NB4 (cell line): ENCODE measurements at regions not wholly inside any gene's neighbourhood (a gene's known extent, or its start where the extent isn't known, plus 50 kb on each side); places are given as distances from the start of the nearest gene placed in this dataset.

Experiments used
- MAX ChIP-seq: IDR thresholded peaks from 2 replicates; pipeline ENCODE4 v1.6.1; 2011; ENCODE audit warnings: low read depth, low read length
- MYC ChIP-seq: IDR thresholded peaks from 2 replicates; pipeline ENCODE4 v1.6.1; 2011; ENCODE audit warnings: low read depth, low read length
- POLR2A ChIP-seq: IDR thresholded peaks from 2 replicates; pipeline ENCODE4 v1.6.1; 2011; ENCODE audit warnings: mild to moderate bottlenecking; ENCODE audit not compliant: insufficient read length; ENCODE audit errors: extremely low read depth
- TF ChIP-seq, protein P1 (sequence below): IDR thresholded peaks from one replicate; pipeline ENCODE4 v1.5.1; 2012; ENCODE audit warnings: low read depth, low read length

DNA sequence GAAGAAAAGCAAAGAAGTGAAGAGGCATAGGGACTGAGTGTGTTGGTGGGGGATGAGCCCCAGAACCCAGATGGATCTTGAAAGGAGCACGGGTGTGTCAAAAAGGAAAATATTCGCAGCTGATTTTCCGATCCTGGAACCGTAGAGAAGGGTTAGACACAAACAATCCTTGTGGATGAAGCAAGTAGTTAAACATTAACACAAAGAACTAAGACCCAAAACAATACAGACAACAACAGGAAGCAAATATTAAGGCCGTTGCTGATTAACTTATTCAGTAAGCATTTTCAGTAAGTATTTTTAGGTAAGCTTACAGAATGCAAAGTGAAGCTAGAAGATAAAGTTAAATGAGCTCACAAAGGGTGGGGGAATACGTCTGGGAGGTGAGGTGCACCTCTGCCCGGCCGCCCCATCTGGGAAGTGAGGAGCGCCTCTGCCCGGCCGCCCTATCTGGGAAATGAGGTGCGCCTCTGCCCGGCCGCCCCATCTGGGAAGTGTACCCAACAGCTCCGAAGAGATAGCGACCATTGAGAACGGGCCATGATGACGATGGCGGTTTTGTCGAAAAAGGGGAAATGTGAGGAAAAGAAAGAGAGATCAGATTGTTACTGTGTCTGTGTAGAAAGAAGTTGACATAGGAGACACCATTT is 62.8 kb upstream of the PRB2 start:
- no peak for TF ChIP-seq MAX
- TF ChIP-seq, protein P1, sequence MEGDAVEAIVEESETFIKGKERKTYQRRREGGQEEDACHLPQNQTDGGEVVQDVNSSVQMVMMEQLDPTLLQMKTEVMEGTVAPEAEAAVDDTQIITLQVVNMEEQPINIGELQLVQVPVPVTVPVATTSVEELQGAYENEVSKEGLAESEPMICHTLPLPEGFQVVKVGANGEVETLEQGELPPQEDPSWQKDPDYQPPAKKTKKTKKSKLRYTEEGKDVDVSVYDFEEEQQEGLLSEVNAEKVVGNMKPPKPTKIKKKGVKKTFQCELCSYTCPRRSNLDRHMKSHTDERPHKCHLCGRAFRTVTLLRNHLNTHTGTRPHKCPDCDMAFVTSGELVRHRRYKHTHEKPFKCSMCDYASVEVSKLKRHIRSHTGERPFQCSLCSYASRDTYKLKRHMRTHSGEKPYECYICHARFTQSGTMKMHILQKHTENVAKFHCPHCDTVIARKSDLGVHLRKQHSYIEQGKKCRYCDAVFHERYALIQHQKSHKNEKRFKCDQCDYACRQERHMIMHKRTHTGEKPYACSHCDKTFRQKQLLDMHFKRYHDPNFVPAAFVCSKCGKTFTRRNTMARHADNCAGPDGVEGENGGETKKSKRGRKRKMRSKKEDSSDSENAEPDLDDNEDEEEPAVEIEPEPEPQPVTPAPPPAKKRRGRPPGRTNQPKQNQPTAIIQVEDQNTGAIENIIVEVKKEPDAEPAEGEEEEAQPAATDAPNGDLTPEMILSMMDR, result no peak
- no peak for TF ChIP-seq POLR2A
- no peak for TF ChIP-seq MYC
